Right lobe of liver (tissue), 4 donors: ENCODE measurements at regions not wholly inside any gene's neighbourhood (a gene's known extent, or its start where the extent isn't known, plus 50 kb on each side); places are given as distances from the start of the nearest gene placed in this dataset.

Experiments
- POLR2A ChIP-seq: fragments of 450-650 bp; IDR thresholded peaks from one replicate; pipeline ENCODE4 v1.6.1; 2017; ENCODE audit warnings: antibody characterized with exemption, mild to moderate bottlenecking
- TF ChIP-seq, protein P1 (sequence below), 4 donors: fragments of 200-600 bp in 3 of 4; fragments of 450-650 bp in 1 of 4; IDR thresholded peaks; one replicate each; pipeline versions ENCODE4 v1.5.1 to v1.8.0; 2016 to 2022; ENCODE audit warnings: antibody characterized with exemption in 4 of 4, mild to moderate bottlenecking in 2 of 4
- donor health status: DM: no; HTN: no; CAD: no.
- donor health status: DM: no; HTN: no; CAD: no.
- donor health status: DM: no; HTN: yes; CAD: no.

DNA sequence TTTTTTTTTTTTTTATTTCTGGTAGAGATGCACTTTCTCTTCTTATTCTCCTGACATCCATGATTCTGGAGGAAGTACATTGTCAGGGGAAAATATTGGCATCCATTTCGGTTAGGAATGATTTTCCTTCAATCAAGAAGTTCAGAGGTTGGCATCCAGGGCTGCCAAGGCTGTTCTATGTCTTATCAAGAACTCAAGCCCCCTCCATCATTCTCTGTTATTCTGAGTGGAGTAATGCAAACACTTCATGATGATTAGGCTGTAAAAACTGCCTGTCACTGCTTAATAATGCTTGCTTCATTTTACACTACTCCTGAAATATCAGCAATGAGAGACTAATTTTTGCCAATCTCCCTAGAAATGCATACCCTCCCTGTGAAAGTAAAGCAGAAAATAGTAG, 417.1 kb upstream of the NFIA start:
- TF ChIP-seq, protein P1, sequence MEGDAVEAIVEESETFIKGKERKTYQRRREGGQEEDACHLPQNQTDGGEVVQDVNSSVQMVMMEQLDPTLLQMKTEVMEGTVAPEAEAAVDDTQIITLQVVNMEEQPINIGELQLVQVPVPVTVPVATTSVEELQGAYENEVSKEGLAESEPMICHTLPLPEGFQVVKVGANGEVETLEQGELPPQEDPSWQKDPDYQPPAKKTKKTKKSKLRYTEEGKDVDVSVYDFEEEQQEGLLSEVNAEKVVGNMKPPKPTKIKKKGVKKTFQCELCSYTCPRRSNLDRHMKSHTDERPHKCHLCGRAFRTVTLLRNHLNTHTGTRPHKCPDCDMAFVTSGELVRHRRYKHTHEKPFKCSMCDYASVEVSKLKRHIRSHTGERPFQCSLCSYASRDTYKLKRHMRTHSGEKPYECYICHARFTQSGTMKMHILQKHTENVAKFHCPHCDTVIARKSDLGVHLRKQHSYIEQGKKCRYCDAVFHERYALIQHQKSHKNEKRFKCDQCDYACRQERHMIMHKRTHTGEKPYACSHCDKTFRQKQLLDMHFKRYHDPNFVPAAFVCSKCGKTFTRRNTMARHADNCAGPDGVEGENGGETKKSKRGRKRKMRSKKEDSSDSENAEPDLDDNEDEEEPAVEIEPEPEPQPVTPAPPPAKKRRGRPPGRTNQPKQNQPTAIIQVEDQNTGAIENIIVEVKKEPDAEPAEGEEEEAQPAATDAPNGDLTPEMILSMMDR (IDR thresholded peaks at IDR 0.05) = no peak
- no peak for TF ChIP-seq POLR2A
